ENCODE measurements at regions not wholly inside any gene's neighbourhood (a gene's known extent, or its start where the extent isn't known, plus 50 kb on each side); places are given as distances from the start of the nearest gene placed in this dataset.
A peak's percentile ranks its signal among the peaks of the same experiment; 100 is the strongest.

GRCh38 chr4:26044983-26045382 lies 131.0 kb downstream of the SMIM20 start:
- no peak overlapping the region for H3K4me3 ChIP-seq
- H3K9me3 ChIP-seq (replicated peaks in 1 of 11): peaks cover 12 to 18% (median 13%) of the 10 kb centered on the region in 11 experiments

DNA sequence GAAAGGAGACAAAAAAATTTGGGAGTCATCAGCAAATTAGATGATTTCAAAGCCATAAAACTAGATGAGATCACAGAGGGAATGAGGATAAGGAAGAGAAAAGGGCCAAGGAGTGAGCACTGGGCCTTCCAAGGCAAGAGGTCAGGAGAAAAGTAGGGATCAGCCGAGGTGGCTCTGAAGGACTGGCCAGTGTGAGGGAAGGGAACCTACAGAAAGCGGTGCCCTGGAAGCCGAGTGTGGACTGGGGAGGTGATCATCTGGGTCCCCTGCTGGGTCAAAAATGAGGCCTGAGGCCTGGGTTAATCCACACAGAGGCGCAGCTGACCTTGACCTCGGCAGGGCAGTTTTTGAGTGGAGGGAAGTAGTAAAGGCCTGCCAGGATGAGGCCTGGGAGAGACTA lies 133.8 kb downstream of the SMIM20 start:
- Histone ChIP-seq H3K36me3 (no peaks in the 10 kb centered on the region), H3K27ac (no peak overlapping the region), H3K4me1 (peaks cover 34 to 50% (median 40%) of the 10 kb centered on the region in 10 experiments), H3K9me3 (replicated peaks in 1 of 11) (no peaks in the 10 kb centered on the region), H3K27me3 (no peaks in the 10 kb centered on the region), H3K9ac (no peak overlapping the region), H3K4me3 (no peak overlapping the region), H3K4me2 (peak overlapping the region in 1 of 11 experiments; percentile 14; a peak in 1 of 22 replicates), H4K20me1 (no peaks in the 10 kb centered on the region)
- no peak for TF ChIP-seq Cebpa-rat (IDR thresholded peaks at IDR 0.05)

More at GRCh38 chr4:26044983-26045382, 131.0 kb downstream of the SMIM20 start:
- no peaks in the 10 kb centered on the region for H3K36me3 ChIP-seq
- H3K9ac ChIP-seq: no peak overlapping the region
- H3K4me1 ChIP-seq: peaks cover 6 to 23% (median 12%) of the 10 kb centered on the region in 10 experiments; a peak in 18 of 20 replicates
- no peaks in the 10 kb centered on the region for H3K27me3 ChIP-seq
- H3K27ac ChIP-seq: no peak overlapping the region
- TF ChIP-seq Cebpa-rat (IDR thresholded peaks at IDR 0.05): no peak
- no peaks in the 10 kb centered on the region for H4K20me1 ChIP-seq
- no peak overlapping the region for H3K4me2 ChIP-seq

- Histone ChIP-seq H3K27ac (no peak overlapping the region), H3K36me3 (no peaks in the 10 kb centered on the region), H3K4me3 (no peak overlapping the region), H3K9ac (no peak overlapping the region), H3K9me3 (replicated peaks in 1 of 11) (no peaks in the 10 kb centered on the region), H3K4me2 (peak overlapping the region in 2 of 11 experiments; percentile 14 to 60; a peak in 1 of 22 replicates), H3K27me3 (no peaks in the 10 kb centered on the region), H4K20me1 (no peaks in the 10 kb centered on the region), H3K4me1 (peaks cover 40 to 56% (median 46%) of the 10 kb centered on the region in 10 experiments)
- no peak for TF ChIP-seq Cebpa-rat (IDR thresholded peaks at IDR 0.05)
Measured at GRCh38 chr4:26048378-26048882, 134.4 kb downstream of the SMIM20 start.

GRCh38 chr4:26048950-26049349 lies 134.9 kb downstream of the SMIM20 start:
- no peaks in the 10 kb centered on the region for H4K20me1 ChIP-seq
- H3K4me2 ChIP-seq: peak overlapping the region; percentile 11 to 74 (median 58); a peak in 13 of 22 replicates
- TF ChIP-seq Cebpa-rat (IDR thresholded peaks at IDR 0.05): no peak
- H3K9me3 ChIP-seq (replicated peaks in 1 of 11): peaks cover 0 to under 1% (median 0%) of the 10 kb centered on the region in 11 experiments; a peak in 2 of 22 replicates
- no peaks in the 10 kb centered on the region for H3K36me3 ChIP-seq
- no peak overlapping the region for H3K27ac ChIP-seq
- no peak overlapping the region for H3K4me3 ChIP-seq
- H3K27me3 ChIP-seq: no peaks in the 10 kb centered on the region
- H3K4me1 ChIP-seq: peaks cover 44 to 61% (median 47%) of the 10 kb centered on the region in 10 experiments
- H3K9ac ChIP-seq: no peak overlapping the region

- Histone ChIP-seq H3K36me3 (no peaks in the 10 kb centered on the region), H3K27me3 (no peaks in the 10 kb centered on the region), H3K4me3 (no peak overlapping the region), H3K4me2 (peak overlapping the region; percentile 11 to 74 (median 58); a peak in 19 of 22 replicates), H3K4me1 (peaks cover 44 to 63% (median 47%) of the 10 kb centered on the region in 10 experiments), H3K9me3 (replicated peaks in 1 of 11) (peaks cover 0 to 5% (median 0%) of the 10 kb centered on the region in 11 experiments; a peak in 3 of 22 replicates), H4K20me1 (no peaks in the 10 kb centered on the region), H3K9ac (no peak overlapping the region), H3K27ac (no peak overlapping the region)
- TF ChIP-seq Cebpa-rat (IDR thresholded peaks at IDR 0.05): no peak
Measured at GRCh38 chr4:26049447-26049846, 135.4 kb downstream of the SMIM20 start.

DNA sequence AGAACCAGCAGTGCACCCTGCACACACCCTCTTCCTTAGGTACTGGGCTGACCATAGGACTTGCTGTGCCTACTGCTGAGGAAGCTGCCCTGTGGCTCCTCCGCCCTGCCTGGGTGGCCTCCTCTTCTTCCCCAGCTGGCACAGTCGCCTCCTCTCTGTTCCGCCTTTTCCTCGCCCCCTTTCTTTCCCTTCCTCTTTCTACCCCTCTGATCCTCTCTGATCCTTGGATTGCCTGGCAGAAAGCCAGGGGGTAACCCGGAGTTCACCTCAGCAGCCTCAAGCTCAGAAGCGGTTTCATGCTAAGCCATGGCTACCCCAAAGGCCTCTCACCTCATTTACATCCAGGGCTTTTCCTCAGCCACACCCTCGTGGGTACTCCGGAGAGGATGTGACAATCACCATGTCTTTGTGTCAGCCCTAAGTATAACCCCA lies 136.2 kb downstream of the SMIM20 start:
- no peak overlapping the region for H3K9ac ChIP-seq
- no peak overlapping the region for H3K4me3 ChIP-seq
- no peaks in the 10 kb centered on the region for H4K20me1 ChIP-seq
- H3K4me1 ChIP-seq: peaks cover 44 to 63% (median 47%) of the 10 kb centered on the region in 10 experiments
- peak overlapping the region; percentile 38 to 74 (median 60) for H3K4me2 ChIP-seq
- H3K9me3 ChIP-seq (replicated peaks in 1 of 11): peaks cover 0 to 7% (median 0%) of the 10 kb centered on the region in 11 experiments; a peak in 3 of 22 replicates
- no peak overlapping the region for H3K27ac ChIP-seq
- TF ChIP-seq Cebpa-rat (IDR thresholded peaks at IDR 0.05): no peak
- no peaks in the 10 kb centered on the region for H3K27me3 ChIP-seq
- no peaks in the 10 kb centered on the region for H3K36me3 ChIP-seq

GRCh38 chr4:26050671-26051070 lies 136.7 kb downstream of the SMIM20 start:
- Histone ChIP-seq H3K9me3 (replicated peaks in 1 of 11) (peaks cover 0 to 7% (median 0%) of the 10 kb centered on the region in 11 experiments; a peak in 3 of 22 replicates), H3K27me3 (no peaks in the 10 kb centered on the region), H4K20me1 (no peaks in the 10 kb centered on the region), H3K4me2 (peak overlapping the region; percentile 38 to 74 (median 60)), H3K4me1 (peaks cover 44 to 67% (median 47%) of the 10 kb centered on the region in 10 experiments), H3K9ac (no peak overlapping the region), H3K27ac (no peak overlapping the region), H3K4me3 (no peak overlapping the region), H3K36me3 (no peaks in the 10 kb centered on the region)
- no peak for TF ChIP-seq Cebpa-rat (IDR thresholded peaks at IDR 0.05)

GRCh38 chr4:26051240-26051639 lies 137.2 kb downstream of the SMIM20 start:
- no peaks in the 10 kb centered on the region for H3K36me3 ChIP-seq
- no peak overlapping the region for H3K9ac ChIP-seq
- peaks cover 0 to 7% (median 0%) of the 10 kb centered on the region in 11 experiments; a peak in 3 of 22 replicates for H3K9me3 ChIP-seq (replicated peaks in 1 of 11)
- H3K27me3 ChIP-seq: no peaks in the 10 kb centered on the region
- H3K27ac ChIP-seq: no peak overlapping the region
- peaks cover 44 to 72% (median 47%) of the 10 kb centered on the region in 10 experiments for H3K4me1 ChIP-seq
- TF ChIP-seq Cebpa-rat (IDR thresholded peaks at IDR 0.05): no peak
- H3K4me3 ChIP-seq: no peak overlapping the region
- H3K4me2 ChIP-seq: peak overlapping the region; percentile 40 to 75 (median 60)
- no peaks in the 10 kb centered on the region for H4K20me1 ChIP-seq

- peak overlapping the region in 3 of 11 experiments; percentile 39 to 43 (median 42); a peak in 6 of 22 replicates for H3K27ac ChIP-seq
- peaks cover 44 to 72% (median 47%) of the 10 kb centered on the region in 10 experiments for H3K4me1 ChIP-seq
- no peak overlapping the region for H3K4me3 ChIP-seq
- no peaks in the 10 kb centered on the region for H3K36me3 ChIP-seq
- H3K9me3 ChIP-seq (replicated peaks in 1 of 11): peaks cover 0 to 7% (median 0%) of the 10 kb centered on the region in 11 experiments; a peak in 3 of 22 replicates
- no peak overlapping the region; a peak in 1 of 22 replicates for H3K9ac ChIP-seq
- H3K4me2 ChIP-seq: peak overlapping the region; percentile 36 to 75 (median 60)
- no peak for TF ChIP-seq Cebpa-rat (IDR thresholded peaks at IDR 0.05)
- no peaks in the 10 kb centered on the region for H3K27me3 ChIP-seq
- no peaks in the 10 kb centered on the region for H4K20me1 ChIP-seq
Measured at GRCh38 chr4:26052663-26053541, 138.9 kb downstream of the SMIM20 start.
